Body of pancreas (tissue), 4 donors: ENCODE measurements at regions not wholly inside any gene's neighbourhood (a gene's known extent, or its start where the extent isn't known, plus 50 kb on each side); places are given as distances from the start of the nearest gene placed in this dataset.

Source experiments
- POLR2A ChIP-seq, 3 donors: fragments of 450-650 bp; IDR thresholded peaks; one replicate each; pipeline ENCODE4 v1.6.1; 2016; ENCODE audit warnings: antibody characterized with exemption in 3 of 3, mild to moderate bottlenecking in 2 of 3
- TF ChIP-seq, protein P1 (sequence below), 7 experiments: fragments of 450-650 bp in 4 of 7; fragments of 200-600 bp in 3 of 7; sonication (generic) in 3 of 7; IDR thresholded peaks; one replicate each; pipeline ENCODE4 v1.5.1; 2016 to 2019; ENCODE audit warnings: antibody characterized with exemption in 7 of 7

DNA sequence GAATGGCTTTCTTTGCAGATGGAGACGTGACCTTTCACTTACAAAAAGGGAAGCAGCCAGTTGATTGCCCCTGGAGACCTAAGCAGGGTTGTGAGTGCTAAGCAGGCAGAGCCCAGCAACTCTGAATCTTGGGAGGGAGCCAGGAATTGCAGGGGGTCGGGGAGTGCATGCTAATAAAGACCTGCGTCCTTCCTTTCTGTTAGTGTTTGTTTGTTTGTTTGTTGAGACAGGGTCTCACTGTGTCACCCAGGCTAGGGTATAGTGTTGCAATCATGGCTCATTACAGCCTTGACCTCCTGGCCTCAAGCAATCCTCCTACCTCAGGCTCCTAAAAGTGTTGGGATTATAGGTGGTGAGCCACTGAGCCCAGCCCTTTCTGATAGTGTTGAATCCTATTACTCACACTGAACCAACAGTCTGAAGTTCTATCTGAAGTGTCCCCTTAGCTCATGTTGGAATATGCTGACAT is 137.4 kb downstream of the CEP135 start:
- no peak for TF ChIP-seq POLR2A (IDR thresholded peaks at IDR 0.05)
- TF ChIP-seq, protein P1, sequence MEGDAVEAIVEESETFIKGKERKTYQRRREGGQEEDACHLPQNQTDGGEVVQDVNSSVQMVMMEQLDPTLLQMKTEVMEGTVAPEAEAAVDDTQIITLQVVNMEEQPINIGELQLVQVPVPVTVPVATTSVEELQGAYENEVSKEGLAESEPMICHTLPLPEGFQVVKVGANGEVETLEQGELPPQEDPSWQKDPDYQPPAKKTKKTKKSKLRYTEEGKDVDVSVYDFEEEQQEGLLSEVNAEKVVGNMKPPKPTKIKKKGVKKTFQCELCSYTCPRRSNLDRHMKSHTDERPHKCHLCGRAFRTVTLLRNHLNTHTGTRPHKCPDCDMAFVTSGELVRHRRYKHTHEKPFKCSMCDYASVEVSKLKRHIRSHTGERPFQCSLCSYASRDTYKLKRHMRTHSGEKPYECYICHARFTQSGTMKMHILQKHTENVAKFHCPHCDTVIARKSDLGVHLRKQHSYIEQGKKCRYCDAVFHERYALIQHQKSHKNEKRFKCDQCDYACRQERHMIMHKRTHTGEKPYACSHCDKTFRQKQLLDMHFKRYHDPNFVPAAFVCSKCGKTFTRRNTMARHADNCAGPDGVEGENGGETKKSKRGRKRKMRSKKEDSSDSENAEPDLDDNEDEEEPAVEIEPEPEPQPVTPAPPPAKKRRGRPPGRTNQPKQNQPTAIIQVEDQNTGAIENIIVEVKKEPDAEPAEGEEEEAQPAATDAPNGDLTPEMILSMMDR (IDR thresholded peaks at IDR 0.05) = no peak
